ENCODE measurements at regions not wholly inside any gene's neighbourhood (a gene's known extent, or its start where the extent isn't known, plus 50 kb on each side); places are given as distances from the start of the nearest gene placed in this dataset.

GRCh38 chr17:71899317-71899716 lies 221.5 kb upstream of the SOX9 start:
- Histone ChIP-seq H3K27me3 (replicated peaks in 1 of 4; ENCODE audit: control insufficient read depth in 3 of 4, extremely low read depth in 1 of 4, insufficient read depth in 3 of 4, low read length in 3 of 4) (no peaks in the 10 kb centered on the region; a peak in 1 of 7 replicates), H3K56ac (replicated peaks; ENCODE audit: insufficient read length, low read depth, low read length) (no peak overlapping the region), H2BK20ac (ENCODE audit: low read length) (no peak overlapping the region), H4K8ac (ENCODE audit: extremely low read depth, insufficient read depth, low read length) (no peak overlapping the region), H3K23me2 (ENCODE audit: low read depth, low read length) (no peaks in the 10 kb centered on the region), H2BK5ac (ENCODE audit: low read depth, low read length) (no peak overlapping the region), H3K36me3 (ENCODE audit: control insufficient read depth in 2 of 4, insufficient read depth in 4 of 4, low read length in 3 of 4) (no peaks in the 10 kb centered on the region), H3K18ac (ENCODE audit: extremely low read depth, low read length) (no peak overlapping the region), H3K79me1 (ENCODE audit: low read depth, low read length) (no peaks in the 10 kb centered on the region), H3K4me2 (ENCODE audit: insufficient read depth in 1 of 2, low read depth in 2 of 2, low read length in 2 of 2) (no peak overlapping the region), H4K91ac (replicated peaks; ENCODE audit: insufficient read length, low read length) (no peak overlapping the region), H3K14ac (ENCODE audit: insufficient read length) (no peak overlapping the region), H3K4ac (replicated peaks; ENCODE audit: insufficient read length, low read depth, low read length) (no peak overlapping the region), H2BK15ac (ENCODE audit: low read length) (no peak overlapping the region), H3K79me2 (ENCODE audit: control insufficient read depth in 1 of 2, insufficient read depth in 2 of 2, low read length in 2 of 2) (no peaks in the 10 kb centered on the region), H3K23ac (ENCODE audit: insufficient read length) (no peak overlapping the region), H3K9me3 (ENCODE audit: insufficient read depth in 2 of 2, low read depth in 1 of 2, low read length in 1 of 2) (no peaks in the 10 kb centered on the region), H4K20me1 (replicated peaks in 1 of 2; ENCODE audit: control insufficient read depth in 1 of 2, insufficient read depth in 2 of 2, low read length in 2 of 2) (no peaks in the 10 kb centered on the region), H3K4me3 (ENCODE audit: extremely low read depth in 1 of 4, insufficient read depth in 2 of 4, low read depth in 3 of 4, low read length in 4 of 4) (no peak overlapping the region), H2AFZ (ENCODE audit: low read length) (no peak overlapping the region), H3K9ac (replicated peaks in 1 of 4; ENCODE audit: extremely low read depth in 1 of 4, low read depth in 3 of 4, low read length in 3 of 4) (no peak overlapping the region), H3K27ac (ENCODE audit: low read depth, low read length) (no peak overlapping the region), H2AK5ac (ENCODE audit: low read depth, low read length) (no peak overlapping the region), H2BK120ac (replicated peaks; ENCODE audit: low read depth, low read length) (no peak overlapping the region), H2BK12ac (ENCODE audit: low read depth, low read length) (no peak overlapping the region), H3K4me1 (replicated peaks in 1 of 4; ENCODE audit: control insufficient read depth in 3 of 4, insufficient read depth in 4 of 4, low read length in 3 of 4) (no peaks in the 10 kb centered on the region), H4K5ac (ENCODE audit: insufficient read length, low read depth, low read length) (no peak overlapping the region)
- no peak for FAIRE-seq
- TF ChIP-seq POLR2AphosphoS5 (IDR thresholded peaks at IDR 0.05; ENCODE audit: low read depth, low read length) (no peak), CBX8 (IDR thresholded peaks at IDR 0.05; ENCODE audit: borderline replicate concordance, low read depth, low read length) (no peak), EZH2 (IDR thresholded peaks at IDR 0.05; ENCODE audit: low read depth, low read length, severe bottlenecking) (no peak), EP300 (IDR thresholded peaks at IDR 0.05; ENCODE audit: borderline replicate concordance in 1 of 2, low read depth in 2 of 2, low read length in 2 of 2) (no peak), NRF1 (IDR thresholded peaks at IDR 0.05; ENCODE audit: low read depth, low read length) (no peak), RFX5 (IDR thresholded peaks at IDR 0.05; ENCODE audit: borderline replicate concordance, low read depth, low read length) (no peak), RXRA (IDR thresholded peaks at IDR 0.05; ENCODE audit: insufficient read depth, low read depth, low read length) (no peak)
- POLR2A ChIA-PET (ENCODE audit: partially characterized antibody), result no interaction called here
- DNase-seq (ENCODE audit: low read depth in 1 of 2, low spot score in 2 of 2), result no peak
- 95% methylated on average over 4 of the region's 4 CpGs; no CpG with 5 or more reads in 1 of the 2 experiments for WGBS, 2 experiments (ENCODE audit: extremely low coverage in 1 of 2, insufficient coverage in 1 of 2, insufficient read length in 1 of 2, insufficient replicate concordance in 2 of 2, low coverage in 1 of 2, low lambda C conversion rate in 2 of 2, missing lambda C conversion rate in 1 of 2)
- CTCF ChIA-PET (ENCODE audit: partially characterized antibody), result no interaction called here
